GM21529 (cell line): ENCODE measurements at regions not wholly inside any gene's neighbourhood (a gene's known extent, or its start where the extent isn't known, plus 50 kb on each side); places are given as distances from the start of the nearest gene placed in this dataset.
"Not testable (repeated sequence)": the region's sequence is repeated elsewhere in the genome, so short reads cannot be mapped to it uniquely, and the experiment has no call there.

Experiments
- ATAC-seq: cut with Tn5 transposase; IDR thresholded peaks from one replicate; pipeline ENCODE4 v1.9.1; 2021; ENCODE audit not compliant: unreplicated experiment

DNA sequence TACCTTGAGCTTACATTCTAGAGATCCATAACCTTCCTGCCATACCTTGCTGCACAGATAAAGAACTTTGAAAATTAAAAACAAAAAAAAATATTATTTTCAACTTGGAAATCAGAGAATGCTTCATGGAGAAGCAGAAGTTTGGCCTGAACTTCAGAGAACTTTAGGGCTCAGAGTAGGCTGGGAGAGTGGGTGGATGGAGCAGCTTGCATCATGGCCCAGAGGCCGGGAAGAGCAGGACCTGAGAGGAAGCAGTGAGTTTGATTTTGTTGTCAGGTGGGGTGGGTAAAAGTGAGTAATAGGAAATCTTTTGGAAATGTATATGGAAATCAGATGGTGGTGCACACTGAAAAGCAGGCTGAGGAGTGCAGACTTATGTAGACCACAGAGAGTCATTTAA, 228.5 kb upstream of the KRR1 start:
- no peak for ATAC-seq

DNA sequence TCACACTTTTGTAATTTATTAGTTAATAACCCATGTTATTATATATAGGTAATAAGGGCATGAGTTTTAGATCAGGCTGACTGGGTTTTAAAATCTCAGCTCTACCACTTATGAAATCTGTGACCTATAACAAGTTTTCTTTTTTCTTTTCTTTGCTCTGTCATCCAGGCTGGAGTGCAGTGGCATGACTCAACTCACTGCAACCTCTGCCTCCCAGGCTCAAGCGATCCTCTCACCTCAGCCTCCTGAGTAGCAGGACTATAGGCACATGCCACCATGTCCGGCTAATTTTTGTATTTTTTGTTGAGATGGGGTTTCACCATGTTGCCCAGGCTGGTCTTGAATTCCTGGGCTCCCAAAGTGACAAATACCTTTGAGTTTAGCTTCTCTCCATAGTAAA, 227.7 kb upstream of the KRR1 start:
- not testable (repeated sequence) for ATAC-seq

DNA sequence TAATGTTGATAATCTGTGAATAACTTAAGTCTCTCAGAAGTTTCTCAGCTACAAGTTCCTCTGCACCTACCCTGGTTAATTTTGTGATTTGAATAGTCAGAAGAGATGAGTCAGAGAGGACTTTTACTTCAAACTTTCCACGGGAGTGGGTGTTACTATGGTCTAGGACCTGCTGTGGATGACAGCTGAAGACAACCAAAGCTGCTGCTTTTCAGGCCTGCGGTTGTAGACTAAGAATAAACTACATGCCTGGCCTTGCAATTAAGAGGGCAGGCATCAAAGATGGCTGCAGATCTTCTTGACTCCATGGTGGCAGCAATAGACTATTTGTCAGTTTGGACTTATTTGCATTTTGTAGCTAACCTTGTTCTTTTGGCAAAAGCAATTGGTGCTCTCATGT, 227.1 kb upstream of the KRR1 start:
- peak; percentile 98 for ATAC-seq

DNA sequence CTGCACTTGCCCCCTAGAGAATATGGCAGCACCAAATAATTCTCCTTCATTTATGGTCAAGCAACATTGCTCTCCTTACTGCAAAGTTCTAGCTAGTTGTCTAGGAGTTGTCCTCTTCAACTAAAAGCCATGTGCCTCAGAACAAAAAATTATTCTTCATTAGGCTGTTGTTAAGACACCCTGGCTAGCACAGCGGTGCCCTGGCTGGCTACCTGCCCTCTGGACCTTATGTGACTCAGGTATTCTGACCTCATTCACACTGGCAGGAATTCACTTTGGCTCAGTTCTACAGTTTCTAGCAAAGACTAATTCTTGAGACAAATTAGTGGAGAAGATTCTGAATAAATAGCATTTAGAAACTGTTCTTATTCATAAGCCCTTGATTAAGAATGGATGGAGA, 224.4 kb upstream of the KRR1 start:
- ATAC-seq = no peak

DNA sequence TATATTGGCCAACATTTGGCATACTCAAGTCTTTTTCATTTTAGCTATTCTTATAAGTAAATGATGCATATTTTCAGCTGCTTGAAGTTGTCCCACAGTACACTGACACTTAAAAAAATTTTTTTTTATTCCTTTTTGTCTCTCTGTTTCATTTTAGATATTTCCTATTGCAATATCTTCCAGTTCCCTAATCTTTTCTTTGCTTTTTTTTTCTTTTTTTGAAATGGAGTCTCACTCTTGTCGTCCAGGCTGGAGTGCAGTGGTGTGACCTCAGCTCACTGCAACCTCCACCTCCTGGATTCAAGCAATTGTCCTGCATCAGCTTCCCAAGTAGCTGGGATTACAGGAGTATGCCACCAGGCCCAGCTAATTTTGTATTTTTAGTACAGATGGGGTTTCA, 217.4 kb upstream of the KRR1 start:
- no peak for ATAC-seq

DNA sequence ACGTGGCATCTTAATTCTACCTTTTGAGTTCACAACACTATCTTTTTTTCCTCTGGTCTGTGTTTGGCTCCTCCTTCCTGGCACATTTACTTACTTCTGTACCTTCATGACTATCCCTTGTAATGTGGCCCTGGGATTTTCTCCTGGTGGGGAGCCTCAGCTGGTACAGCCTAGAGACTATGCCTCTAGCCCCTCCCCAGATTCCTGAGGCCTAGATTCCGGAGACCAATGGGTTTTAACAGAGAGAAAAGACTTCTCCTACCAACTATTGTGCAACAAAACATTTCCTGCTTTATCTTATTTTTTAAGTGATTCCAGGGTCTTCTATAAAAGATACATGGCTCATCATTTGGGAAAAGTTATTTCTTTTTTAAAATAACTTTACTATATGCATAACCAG, 216.2 kb upstream of the KRR1 start:
- no peak for ATAC-seq

DNA sequence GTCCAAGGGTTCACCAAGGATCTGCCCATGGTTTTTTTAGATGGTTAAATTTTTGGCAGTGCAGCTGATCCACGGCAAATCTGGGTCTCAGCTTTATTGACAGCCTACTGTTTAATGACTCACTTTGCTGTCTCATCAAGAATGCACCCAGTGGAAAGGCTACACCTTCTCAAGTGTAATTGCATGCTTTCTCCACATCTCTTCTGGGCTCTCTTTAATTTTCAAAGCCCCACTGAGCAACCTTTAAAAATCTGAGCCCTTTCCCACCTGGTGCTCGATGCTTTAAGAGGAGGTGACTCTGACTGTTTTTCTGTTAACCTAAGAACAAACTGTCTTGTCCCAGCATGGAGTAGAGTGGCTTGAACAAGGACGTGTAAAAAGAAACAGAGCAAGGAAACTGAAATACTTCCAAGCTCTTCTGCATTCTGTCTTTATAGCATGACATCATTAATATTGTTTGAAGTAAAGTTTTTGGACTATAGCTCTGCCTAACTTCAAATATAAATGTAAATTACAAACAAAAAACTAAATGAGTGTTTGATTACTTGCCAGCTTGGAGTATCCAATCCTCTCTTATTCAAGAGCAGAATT, 214.2 kb upstream of the KRR1 start:
- no peak for ATAC-seq

DNA sequence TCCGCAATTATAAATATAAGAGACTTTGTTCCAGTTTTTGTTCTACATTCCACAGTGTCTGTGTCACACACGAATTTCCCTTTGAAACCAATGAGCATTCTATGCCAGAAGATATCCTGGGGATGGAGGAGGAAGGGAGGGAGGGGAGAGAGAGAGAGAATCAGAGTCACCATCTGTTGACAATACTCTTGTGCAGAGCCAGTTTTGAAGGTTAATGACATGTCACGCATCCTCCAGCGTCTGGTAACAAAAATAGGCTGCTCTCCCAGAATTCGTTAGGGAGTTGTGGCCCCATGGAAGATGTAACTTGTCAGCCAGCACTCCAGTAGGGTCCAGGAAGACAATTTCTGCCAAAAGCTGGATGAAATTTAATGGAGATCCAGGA, 213.5 kb upstream of the KRR1 start:
- ATAC-seq = no peak

DNA sequence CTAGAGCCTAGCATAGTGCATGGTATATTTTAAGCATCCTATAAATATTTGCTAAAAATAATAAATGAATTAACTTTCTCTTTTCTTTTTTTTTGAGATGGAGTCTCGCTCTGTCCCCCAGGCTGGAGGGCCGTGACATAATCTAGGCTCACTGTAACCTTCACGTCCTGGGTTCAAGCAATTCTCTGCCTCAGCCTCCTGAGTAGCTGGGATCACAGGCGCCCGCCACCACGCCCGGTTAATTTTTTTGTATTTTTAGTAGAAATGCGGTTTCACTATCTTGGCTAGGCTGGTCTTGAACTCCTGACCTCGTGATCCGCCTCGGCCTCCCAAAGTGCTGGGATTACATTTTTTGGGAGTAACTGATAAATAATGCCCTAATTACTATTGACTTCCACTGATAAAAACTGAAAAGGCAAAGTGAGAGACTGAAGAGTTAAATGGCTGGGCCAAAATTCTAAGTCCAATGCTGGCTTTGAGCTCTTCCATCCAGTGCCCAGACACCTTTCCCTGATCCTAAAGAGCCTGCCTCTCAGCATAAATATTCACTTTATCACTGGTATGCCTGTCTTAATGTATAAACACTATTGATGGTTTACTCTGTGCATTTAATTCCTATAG, 213.0 kb upstream of the KRR1 start:
- ATAC-seq = no peak

DNA sequence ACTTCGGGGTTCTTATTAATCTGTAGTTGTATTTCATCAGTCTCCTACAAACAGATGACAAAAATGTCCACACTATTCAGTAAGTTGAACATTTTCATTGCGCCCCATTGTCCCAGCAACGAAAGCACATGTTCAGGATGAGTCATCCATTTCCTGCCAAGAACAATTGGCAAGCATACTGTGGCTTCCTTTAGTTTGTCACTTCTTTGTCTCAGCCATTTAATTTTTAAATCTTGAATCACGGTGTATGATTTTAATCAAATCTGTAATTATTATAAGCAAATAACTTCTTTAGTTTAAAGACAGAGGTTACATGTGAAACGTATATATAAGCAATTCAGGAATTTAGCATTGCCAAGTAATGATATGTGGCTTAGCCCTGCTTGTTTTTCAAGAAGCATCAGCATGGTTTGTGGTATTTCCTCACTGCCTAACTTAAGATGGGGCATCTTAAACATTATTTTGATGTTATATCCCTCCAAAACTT, 211.3 kb upstream of the KRR1 start:
- ATAC-seq = peak; percentile 83

DNA sequence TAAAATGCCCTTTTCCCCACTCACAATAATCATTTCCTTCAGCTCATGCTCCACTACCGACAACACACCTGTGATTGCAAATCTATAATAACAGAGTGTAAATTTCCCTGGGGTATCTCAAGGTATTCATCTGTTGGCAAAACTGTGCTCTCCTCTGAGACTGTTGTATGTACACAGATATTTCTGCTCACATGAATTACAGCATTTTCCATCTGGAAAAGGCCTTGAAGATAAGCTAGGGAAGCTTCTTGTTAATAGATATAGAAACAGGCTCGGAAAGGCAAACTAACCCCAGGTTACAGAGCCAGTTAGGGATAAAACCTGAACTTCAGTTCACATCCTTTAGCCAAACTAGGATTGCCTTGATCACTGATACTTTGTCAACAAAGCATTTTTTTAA, 210.4 kb upstream of the KRR1 start:
- ATAC-seq = no peak

DNA sequence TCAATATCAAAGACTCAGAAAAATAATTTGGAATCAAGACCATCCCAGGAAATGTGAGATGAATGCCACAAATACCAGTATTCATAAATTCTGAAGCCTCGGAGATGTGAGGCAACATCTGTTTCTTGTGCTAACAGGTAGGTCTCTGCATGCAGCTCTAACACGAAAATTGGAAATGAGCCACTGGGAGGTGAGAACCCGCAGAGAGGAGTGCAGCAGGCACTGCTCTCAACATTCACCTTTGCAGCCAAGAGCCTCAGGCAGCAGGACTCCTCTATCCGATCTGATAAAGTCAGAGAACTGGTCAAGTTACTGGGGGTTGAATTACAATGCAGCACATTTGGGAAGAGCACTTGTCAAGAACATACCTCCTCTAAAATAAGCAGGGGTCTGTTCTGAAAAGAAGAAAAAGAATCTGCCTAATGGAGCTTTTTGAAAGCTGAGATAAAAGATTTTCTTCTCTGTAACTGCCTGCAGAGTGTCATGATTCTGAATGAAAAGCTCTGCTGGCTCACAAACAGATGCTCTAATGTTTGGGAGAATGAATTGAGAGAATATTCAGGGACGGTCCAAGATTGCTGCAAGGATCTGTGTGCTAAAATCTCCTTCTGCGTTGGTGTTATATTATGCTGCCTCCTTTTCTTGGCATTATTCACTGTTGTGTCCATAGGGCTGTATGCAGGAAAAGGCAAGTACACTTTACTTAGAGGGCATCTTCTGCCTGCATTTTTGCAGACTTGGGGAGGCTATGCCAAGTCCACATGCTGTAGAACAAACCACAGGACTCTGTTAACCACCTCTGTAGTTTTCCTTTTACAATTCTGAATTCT, 209.6 kb upstream of the KRR1 start:
- no peak for ATAC-seq

DNA sequence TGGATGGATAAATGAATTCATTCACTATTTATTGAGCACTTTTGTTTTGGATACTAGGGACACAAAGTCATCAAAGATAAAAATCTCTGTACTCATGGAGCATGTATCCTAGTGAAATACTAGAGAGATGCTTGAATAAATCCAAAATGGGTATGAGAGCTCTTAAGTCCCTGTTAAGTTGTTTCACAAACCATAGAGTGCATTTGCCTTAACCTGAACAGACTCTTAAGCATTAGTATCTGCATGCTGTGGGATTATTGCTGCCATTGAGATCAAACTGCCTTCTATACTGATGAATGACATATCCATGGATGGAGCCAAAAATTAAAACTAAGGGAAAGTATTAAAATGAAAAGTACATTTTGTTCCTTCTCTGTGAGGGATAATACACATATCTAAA, 206.5 kb upstream of the KRR1 start:
- no peak for ATAC-seq

DNA sequence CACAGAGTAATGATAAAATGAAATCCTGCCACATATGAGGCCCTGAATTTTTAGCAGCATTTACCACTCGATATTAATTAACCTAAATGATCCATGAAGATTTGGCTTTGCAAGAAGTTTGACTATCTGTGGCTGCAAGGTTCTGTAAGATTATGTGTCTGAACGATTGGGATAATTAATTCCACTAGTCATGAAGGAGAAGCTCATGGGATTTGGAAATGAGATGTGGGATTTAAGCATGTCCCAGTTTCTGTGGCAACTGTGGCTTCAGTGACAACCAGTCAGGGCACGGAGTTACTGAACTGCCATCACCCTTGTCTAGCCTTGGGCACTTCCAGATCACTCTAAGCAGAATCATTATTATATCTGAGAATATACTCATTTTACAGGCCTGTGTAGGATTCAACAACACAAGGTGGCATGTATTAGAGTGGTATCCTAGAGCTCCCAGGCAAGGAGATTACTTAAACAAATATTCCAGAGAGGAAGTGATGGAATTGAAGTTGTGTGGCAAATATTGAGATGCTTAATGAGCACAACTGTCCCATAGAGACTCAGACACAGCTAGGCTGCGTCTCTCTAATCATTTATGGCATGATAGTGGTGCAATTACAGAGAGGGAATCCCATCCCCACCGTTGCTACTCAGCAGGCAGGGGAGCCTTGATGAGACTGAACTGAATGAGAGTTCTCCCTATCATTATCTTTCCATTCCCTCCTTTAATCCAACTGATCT, 205.0 kb upstream of the KRR1 start:
- ATAC-seq = no peak

DNA sequence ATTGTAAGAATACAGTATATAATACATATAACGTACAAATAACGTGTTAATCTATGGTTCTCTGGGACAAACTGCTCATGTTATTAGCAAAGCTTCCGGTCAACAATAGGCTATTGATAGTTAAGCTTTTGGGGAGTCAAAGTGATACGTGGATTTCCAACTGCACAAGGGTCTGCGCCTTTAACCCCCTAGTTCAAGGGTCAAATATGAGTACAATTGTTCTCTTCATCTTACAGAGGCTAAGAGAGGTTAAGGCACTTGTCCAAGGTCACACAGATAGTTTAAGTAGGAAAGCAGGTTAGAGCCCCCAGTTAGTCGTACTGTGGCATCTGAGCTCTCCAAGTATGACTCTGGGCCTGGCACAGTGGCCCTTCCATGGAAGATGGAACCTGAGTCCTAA, 204.3 kb upstream of the KRR1 start:
- no peak for ATAC-seq

DNA sequence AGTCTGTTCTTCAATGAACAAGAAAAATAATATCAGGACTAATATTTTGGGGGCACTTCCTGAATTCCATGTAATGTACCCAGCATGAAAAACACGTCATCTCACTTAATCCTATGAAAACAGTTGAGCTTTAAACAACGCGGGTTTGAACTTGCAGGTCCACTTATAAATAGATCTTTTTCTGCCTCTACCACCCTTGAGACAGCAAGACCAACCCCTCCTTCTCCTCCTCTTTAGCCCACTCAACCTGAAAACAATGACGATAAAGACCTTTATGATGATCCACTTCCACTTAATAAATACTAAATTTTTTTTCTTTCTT, 203.9 kb upstream of the KRR1 start:
- ATAC-seq = no peak

DNA sequence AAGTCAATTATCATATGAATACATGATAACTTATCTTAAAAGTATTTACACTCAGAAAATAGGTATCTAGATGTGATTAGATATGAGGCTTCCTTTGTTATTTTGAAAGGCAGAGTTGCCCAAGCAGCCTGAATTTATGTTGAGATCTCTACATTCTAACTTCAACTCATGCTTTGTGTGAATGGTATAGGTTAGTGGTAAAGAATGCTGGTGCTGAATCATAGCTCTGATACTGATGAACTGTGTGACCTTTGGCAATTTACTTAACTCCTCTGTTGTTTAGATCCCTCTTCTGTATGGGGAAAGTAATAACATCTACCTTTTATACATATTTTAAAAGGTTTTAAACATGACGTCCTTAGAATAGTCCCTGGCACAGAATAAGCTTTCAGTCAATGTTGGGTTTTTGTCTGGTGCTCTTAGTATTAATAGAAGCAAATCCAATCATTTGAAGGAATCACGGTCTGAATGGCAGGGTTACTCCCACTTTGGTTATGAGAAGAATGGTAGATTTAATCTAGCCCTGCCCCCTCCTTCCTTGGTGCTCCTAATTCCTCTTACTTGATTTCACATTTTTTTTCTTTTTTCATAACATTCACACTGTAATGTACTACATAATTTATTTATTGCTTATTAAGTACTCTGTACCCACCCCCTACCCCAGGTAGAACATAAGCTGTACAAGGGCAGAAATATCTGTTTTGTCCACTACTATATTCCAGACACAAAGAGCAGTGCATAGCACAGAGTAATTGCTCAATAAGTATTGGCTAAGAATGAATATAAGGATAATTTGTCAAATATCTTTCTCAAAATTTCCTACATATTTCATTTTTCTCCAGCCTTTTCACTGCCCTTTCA, 203.3 kb upstream of the KRR1 start:
- no peak for ATAC-seq

DNA sequence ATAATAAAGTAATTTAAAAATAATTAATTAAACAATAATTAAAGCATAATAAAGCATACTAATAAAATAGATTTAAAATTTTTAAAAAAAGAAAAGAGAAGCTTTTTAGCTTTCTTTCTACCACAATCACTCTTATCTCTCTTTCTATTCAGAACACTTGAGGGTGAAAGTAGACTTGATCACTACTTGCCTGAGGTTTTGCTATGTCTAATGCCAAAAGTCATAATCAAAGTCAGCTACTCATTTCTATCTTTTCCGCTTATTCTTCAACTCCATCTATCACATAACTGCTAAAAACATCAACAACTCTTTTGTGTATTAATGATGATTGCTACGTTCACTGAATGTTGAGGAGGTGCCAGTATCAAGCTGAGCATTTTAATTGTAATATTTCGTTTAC, 202.0 kb upstream of the KRR1 start:
- no peak for ATAC-seq

DNA sequence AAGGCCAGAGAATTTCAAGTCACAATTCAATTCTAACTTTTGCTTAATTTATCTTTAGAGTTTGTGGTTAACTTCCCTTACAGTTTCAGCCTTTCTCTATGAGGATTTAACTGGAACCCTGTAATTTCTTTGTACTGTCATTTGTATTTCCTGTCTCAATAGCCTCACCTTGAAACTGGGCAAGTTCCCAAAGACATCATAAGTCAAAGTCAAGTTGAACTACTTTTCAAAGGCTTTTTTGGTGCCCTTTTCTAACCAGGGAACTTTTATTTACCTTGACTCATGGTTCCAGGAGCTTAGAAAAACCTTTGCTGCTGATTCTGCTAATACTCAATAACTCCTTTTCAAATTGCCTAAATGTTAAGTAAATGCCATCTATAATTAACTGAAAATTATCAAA, 200.8 kb upstream of the KRR1 start:
- ATAC-seq = no peak

DNA sequence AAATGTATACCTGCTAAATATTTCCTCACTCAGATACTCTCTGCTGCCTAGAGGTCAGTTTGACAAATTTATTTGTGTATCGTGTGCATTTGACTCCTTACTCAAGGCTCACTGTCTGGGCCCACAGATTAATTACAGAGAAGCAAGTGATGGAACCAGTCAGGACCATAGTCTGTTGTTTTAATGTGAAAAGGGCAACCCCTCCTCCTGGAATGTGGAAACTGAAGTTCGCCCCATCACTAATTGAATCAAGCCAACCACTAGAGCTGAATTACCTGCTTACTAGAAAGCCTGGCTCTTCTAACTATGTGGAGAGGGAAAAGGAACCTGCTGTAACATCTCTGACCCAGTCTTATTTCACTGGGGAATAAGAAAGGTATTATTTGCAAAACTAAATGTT, 199.9 kb upstream of the KRR1 start:
- ATAC-seq = no peak
